Femur (tissue), 1 donor: ENCODE measurements at regions not wholly inside any gene's neighbourhood (a gene's known extent, or its start where the extent isn't known, plus 50 kb on each side); places are given as distances from the start of the nearest gene placed in this dataset.
"Not testable (repeated sequence)": the region's sequence is repeated elsewhere in the genome, so short reads cannot be mapped to it uniquely, and the experiment has no call there.

Source experiments
- DNase-seq: peaks from one replicate; pipeline ENCODE4 v3.0.0-alpha.2; 2017

DNA sequence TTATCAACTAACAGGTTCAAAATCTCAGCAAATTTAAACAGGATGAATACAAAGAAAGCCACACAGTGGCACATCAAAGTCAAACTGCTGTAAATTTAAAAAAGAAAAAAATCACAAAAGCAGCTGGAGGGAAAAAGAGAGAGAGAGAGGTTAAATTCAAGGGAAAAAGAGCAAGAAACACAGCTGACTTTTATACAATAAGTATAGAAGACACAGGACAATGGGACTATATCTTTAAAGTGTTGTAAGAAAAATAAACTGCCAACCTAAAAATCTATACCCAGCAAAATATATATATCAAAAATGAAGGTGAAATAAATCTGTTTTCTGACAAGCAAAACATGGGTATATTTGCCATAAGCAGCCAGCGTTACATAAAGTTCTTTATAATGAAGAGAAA, 261.5 kb downstream of the TLE1 start:
- no peak for DNase-seq

GRCh38 chr9:81424431-81424830, 264.9 kb downstream of the TLE1 start:
- DNase-seq = no peak

GRCh38 chr9:81423589-81424326, 265.6 kb downstream of the TLE1 start:
- no peak for DNase-seq

GRCh38 chr9:81421090-81421489, 268.3 kb downstream of the TLE1 start:
- DNase-seq = not testable (repeated sequence)

DNA sequence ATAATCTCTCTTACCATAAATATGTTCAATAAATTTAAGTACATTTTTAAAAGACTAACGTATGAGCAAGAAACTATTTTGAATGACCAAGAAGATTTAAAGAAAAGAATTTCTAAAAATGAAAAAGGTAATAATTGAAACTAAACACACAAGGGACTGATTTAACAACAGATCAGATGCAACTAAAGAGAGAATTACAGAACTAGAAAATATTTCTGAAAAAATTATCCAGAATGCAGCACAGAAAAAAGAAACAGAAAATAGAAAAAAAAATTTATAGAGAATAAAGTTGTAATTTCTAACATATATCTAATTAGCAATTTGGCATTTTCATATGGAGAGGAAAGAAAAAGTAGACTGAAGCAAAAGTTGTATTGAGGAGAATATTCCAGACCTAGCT, 269.3 kb downstream of the TLE1 start:
- no peak for DNase-seq

DNA sequence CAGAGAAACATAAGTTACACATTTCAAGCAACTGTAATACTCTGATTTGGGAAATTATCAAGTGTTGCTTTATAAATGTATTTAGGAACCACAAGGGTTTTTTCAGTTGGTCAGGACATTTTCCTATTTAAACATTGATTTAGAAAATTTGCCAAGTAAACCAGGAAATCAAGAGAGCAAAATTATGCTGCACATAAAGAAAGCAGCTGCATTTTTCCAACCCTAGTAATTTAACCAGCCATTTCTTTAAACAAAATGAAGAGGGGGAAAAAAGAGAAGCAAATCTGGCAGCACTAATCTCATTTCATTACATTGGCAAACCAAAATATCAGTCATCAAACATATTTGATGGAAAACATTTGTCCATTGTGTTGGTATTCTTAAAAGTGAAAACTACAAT, 271.4 kb downstream of the TLE1 start:
- DNase-seq = no peak

DNA sequence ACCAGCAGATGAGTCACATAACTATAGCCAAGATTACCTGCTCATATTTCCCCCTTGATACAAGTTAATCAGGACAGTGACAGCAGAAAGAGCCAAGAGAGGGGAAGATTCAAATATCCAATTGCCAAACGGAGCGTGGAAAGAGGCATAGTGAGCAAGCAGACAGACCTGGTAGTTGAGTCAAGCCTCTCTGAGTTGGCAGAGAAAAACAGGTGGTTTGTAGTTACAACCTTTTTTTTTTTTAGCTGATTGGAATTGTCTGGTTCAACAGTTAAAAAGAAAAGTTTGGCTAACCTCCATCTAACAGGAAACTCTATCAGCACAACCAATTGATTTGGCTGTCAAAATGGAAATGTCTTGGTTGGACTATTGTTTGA, 272.1 kb downstream of the TLE1 start:
- DNase-seq = no peak

DNA sequence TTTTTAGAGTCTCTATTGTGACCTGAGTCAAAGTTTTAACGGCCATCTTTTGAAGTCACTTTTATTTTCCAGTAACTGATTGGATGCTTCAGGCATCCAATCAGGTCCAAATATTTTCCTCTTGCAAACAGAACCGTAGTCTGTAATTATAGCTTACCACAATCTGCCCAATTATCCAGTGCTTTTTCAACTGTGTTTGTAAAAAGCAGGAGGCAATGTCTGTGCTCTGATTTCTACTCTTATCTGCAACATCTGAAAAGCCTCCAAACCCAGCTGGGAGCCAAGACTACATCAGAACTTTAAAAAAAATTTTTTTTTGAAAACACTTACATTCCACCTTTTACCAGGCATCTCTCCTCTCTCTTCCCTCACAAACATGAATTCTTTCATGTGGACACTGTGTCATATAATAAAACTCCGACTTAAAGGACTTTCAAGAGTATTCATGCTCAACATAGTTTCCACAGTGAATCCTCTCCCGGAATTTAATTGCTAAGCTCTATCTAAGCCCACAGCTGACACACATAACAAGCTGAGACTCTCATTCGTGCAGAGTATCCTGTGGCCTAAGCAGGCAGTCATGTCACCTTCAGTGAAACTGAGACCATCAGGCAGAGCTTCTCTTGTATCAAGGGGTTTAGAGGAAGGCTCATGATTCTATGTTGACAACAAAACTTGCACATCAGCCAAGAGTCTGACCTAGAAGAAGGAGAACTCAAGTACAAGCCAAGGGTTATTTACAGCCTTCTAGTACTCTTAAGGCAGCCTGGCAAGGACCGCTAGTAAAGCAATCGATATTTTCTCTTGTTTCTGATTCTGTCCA, 272.7 kb downstream of the TLE1 start:
- DNase-seq = peak; percentile 50

DNA sequence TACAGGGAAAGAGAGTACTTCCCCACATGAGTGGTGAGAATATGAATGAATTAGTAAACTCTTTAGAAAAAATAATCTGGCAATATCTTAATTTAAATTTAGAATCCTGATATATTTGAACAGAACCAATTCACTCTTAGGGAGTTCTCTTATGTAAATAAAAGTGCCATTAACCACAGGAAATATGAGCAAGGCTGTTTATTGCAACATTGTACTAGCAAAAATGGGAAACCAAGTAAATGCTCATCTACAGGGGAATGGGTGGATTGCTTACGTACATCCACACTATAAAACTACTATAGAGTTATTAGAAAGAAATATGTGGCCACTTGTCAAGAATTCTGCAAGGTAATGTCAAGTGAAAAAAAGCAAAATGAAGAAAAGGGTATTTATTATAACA, 274.5 kb downstream of the TLE1 start:
- DNase-seq = no peak

DNA sequence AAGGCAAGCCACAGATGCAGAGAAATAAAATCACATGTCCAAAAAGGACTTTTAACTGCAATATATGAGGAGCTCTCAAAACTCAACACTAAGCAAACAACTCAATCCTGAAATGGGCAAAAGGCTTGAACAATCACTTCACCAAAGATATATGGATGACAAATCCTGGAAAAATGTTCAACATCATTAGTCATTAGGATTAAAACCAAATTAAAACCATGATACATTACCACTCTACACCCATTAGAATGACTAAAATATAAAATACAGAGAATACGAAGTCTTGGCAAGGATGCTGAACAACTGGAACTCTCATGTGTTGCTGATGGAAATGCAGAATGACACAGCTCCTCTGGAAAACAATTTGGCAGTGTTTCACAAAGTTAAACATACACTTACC, 277.4 kb downstream of the TLE1 start:
- DNase-seq = no peak

DNA sequence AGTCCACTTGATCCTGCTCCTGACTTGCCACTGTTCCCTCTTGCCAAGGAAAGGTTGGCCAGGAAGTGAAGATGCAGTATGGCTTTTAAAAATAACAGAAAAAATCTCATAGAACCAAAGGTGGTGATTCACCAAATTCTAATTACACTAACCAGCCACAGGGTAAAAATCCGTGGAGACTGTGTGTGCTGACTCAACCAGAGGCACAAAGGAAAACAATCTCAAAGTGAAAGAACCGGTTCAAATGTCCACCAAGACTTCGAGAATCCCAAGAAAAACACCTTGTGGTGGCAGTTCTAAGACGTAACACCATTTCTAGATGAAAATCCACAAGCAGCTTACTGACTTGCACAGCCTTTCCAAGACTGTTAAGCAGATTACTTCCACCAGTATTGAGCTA, 279.1 kb downstream of the TLE1 start:
- DNase-seq = no peak

DNA sequence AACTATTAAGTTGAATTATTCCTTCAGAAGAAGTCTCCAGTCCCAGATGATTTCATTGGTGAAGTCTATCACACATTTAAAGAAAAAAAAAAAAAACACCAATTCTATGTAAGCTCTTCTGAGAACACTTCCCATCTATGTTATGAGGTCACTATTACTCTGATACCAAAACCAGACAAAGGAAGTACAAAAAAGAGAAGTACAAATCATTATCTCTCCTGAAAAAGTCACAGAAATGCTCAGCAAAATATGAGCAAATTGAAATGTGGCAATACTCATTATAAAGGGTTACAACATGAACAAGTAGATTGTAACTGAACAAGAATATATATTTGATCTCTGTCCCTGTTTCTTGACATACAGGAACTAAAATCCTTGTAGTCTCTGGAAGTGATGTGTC, 280.4 kb downstream of the TLE1 start:
- DNase-seq = no peak

GRCh38 chr9:81404931-81405598, 284.3 kb downstream of the TLE1 start:
- no peak for DNase-seq

- DNase-seq = no peak
Measured at GRCh38 chr9:81397481-81398381, 291.6 kb downstream of the TLE1 start.

GRCh38 chr9:81396528-81396927, 292.8 kb downstream of the TLE1 start:
- DNase-seq = no peak

GRCh38 chr9:81395676-81396054, 293.7 kb downstream of the TLE1 start:
- DNase-seq = no peak

GRCh38 chr9:81394881-81395675, 294.3 kb downstream of the TLE1 start:
- DNase-seq = peak; percentile 53

- DNase-seq = peak; percentile 34
Measured at GRCh38 chr9:81393985-81394811, 295.1 kb downstream of the TLE1 start.

DNA sequence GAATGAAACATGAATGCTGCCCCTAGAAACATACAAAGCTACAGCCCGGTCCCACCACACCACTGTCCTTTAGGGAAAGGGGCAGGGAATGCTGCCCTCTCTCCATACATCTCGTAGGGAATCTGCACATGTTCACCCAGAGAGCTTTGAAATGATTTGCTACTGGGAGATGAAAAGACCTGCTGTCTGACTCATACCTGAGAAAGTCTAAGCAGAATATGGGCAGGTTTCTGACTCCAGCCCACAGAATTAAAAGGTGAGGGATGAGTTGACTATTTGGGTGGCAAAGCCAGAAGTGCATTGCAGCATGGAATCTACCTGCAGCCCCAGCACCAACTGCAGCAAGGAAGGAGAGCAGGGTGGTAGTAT, 297.9 kb downstream of the TLE1 start:
- no peak for DNase-seq

GRCh38 chr9:81390792-81391456, 298.4 kb downstream of the TLE1 start:
- DNase-seq = no peak
